ENCODE measurements at regions not wholly inside any gene's neighbourhood (a gene's known extent, or its start where the extent isn't known, plus 50 kb on each side); places are given as distances from the start of the nearest gene placed in this dataset.
"Not testable (repeated sequence)": the region's sequence is repeated elsewhere in the genome, so short reads cannot be mapped to it uniquely, and the experiment has no call there.

- not testable (repeated sequence) for TF ChIP-seq CTCF, POLR2A (IDR thresholded peaks at IDR 0.05)
Measured at GRCh38 chr17:30653038-30653437, 171.5 kb downstream of the CRLF3 start.
